ENCODE measurements at regions not wholly inside any gene's neighbourhood (a gene's known extent, or its start where the extent isn't known, plus 50 kb on each side); places are given as distances from the start of the nearest gene placed in this dataset.

GRCh38 chr6:14645841-14646240 lies 528.3 kb downstream of the CD83 start:
- no peak overlapping the region for H3K4me3 Mint-ChIP-seq
- H3K4me1 Mint-ChIP-seq, result no peaks in the 10 kb centered on the region
- peaks cover 0 to 2% (median 0%) of the 10 kb centered on the region in 3 donors for H3K27me3 Mint-ChIP-seq (ENCODE audit: low read depth in 3 of 3)
- H3K9me3 Mint-ChIP-seq, result peaks cover 0 to 1% (median 0%) of the 10 kb centered on the region in 6 donors
- peaks cover 0 to 4% (median 0%) of the 10 kb centered on the region in 3 donors for H3K36me3 Mint-ChIP-seq
- H3K27ac Mint-ChIP-seq, result no peak overlapping the region
- no peak for DNase-seq

- Mint-ChIP-seq H3K9me3 (peaks cover 0 to 1% (median 0%) of the 10 kb centered on the region in 6 donors), H3K36me3 (peaks cover 0 to 4% (median 0%) of the 10 kb centered on the region in 3 donors), H3K27me3 (ENCODE audit: low read depth in 3 of 3) (peaks cover 0 to 2% (median 0%) of the 10 kb centered on the region in 3 donors), H3K4me3 (no peak overlapping the region), H3K27ac (no peak overlapping the region), H3K4me1 (no peaks in the 10 kb centered on the region)
- DNase-seq, result no peak
Measured at GRCh38 chr6:14646371-14646770, 528.8 kb downstream of the CD83 start.

GRCh38 chr6:14647357-14647756 lies 529.8 kb downstream of the CD83 start:
- Mint-ChIP-seq H3K4me1 (no peaks in the 10 kb centered on the region), H3K27ac (no peak overlapping the region)

GRCh38 chr6:14652536-14652935 lies 535.0 kb downstream of the CD83 start:
- Mint-ChIP-seq H3K4me1 (peaks cover 28% of the 10 kb centered on the region in 2 donors), H3K27ac (no peak overlapping the region), H3K4me3 (no peak overlapping the region), H3K9me3 (peaks cover 0 to 1% (median 0%) of the 10 kb centered on the region in 6 donors), H3K27me3 (ENCODE audit: low read depth in 3 of 3) (peaks cover 0 to 10% (median 1%) of the 10 kb centered on the region in 3 donors), H3K36me3 (no peaks in the 10 kb centered on the region)
- DNase-seq, result no peak

More at GRCh38 chr6:14647357-14647756, 529.8 kb downstream of the CD83 start:
- H3K36me3 Mint-ChIP-seq, result peaks cover 0 to 4% (median 0%) of the 10 kb centered on the region in 3 donors
- peaks cover 0 to 1% (median 0%) of the 10 kb centered on the region in 6 donors for H3K9me3 Mint-ChIP-seq
- H3K27me3 Mint-ChIP-seq (ENCODE audit: low read depth in 3 of 3), result peaks cover 1 to 5% (median 2%) of the 10 kb centered on the region in 3 donors
- no peak for DNase-seq
- no peak overlapping the region for H3K4me3 Mint-ChIP-seq

GRCh38 chr6:14655201-14656061 lies 537.9 kb downstream of the CD83 start:
- no peaks in the 10 kb centered on the region for H3K9me3 Mint-ChIP-seq
- no peak for DNase-seq
- H3K36me3 Mint-ChIP-seq, result no peaks in the 10 kb centered on the region
- peak overlapping the region; percentile 38 to 77 (median 66) for H3K4me3 Mint-ChIP-seq
- peak overlapping the region; percentile 55 to 85 (median 80) for H3K27ac Mint-ChIP-seq
- peaks cover 4 to 10% (median 5%) of the 10 kb centered on the region in 3 donors for H3K27me3 Mint-ChIP-seq (ENCODE audit: low read depth in 3 of 3)
- peaks cover 30 to 31% of the 10 kb centered on the region in 2 donors for H3K4me1 Mint-ChIP-seq

GRCh38 chr6:14656078-14656521 lies 538.5 kb downstream of the CD83 start:
- DNase-seq, result no peak
- Mint-ChIP-seq H3K4me1 (peaks cover 30 to 31% of the 10 kb centered on the region in 2 donors), H3K27me3 (ENCODE audit: low read depth in 3 of 3) (peaks cover 4 to 10% (median 5%) of the 10 kb centered on the region in 3 donors), H3K36me3 (no peaks in the 10 kb centered on the region), H3K27ac (peak overlapping the region; percentile 55 to 85 (median 80)), H3K9me3 (no peaks in the 10 kb centered on the region), H3K4me3 (peak overlapping the region; percentile 38 to 77 (median 66))

GRCh38 chr6:14656649-14657048 lies 539.1 kb downstream of the CD83 start:
- H3K27ac Mint-ChIP-seq, result peak overlapping the region in 5 of 6 donors; percentile 37 to 84 (median 71)
- peaks cover 4 to 10% (median 5%) of the 10 kb centered on the region in 3 donors for H3K27me3 Mint-ChIP-seq (ENCODE audit: low read depth in 3 of 3)
- no peaks in the 10 kb centered on the region for H3K36me3 Mint-ChIP-seq
- no peaks in the 10 kb centered on the region for H3K9me3 Mint-ChIP-seq
- H3K4me3 Mint-ChIP-seq, result peak overlapping the region in 3 of 5 donors; percentile 5 to 45 (median 38)
- H3K4me1 Mint-ChIP-seq, result peaks cover 30 to 31% of the 10 kb centered on the region in 2 donors
- no peak for DNase-seq

GRCh38 chr6:14658030-14658429 lies 540.5 kb downstream of the CD83 start:
- Mint-ChIP-seq H3K36me3 (no peaks in the 10 kb centered on the region), H3K27ac (no peak overlapping the region), H3K4me3 (no peak overlapping the region), H3K27me3 (ENCODE audit: low read depth in 3 of 3) (peaks cover 2 to 5% (median 3%) of the 10 kb centered on the region in 3 donors), H3K9me3 (no peaks in the 10 kb centered on the region), H3K4me1 (peaks cover 30 to 31% of the 10 kb centered on the region in 2 donors)
- no peak for DNase-seq

GRCh38 chr6:14658886-14659561 lies 541.5 kb downstream of the CD83 start:
- Mint-ChIP-seq H3K27me3 (ENCODE audit: low read depth in 3 of 3) (peaks cover 0 to 6% (median 4%) of the 10 kb centered on the region in 3 donors), H3K4me1 (peaks cover 34 to 36% of the 10 kb centered on the region in 2 donors), H3K4me3 (no peak overlapping the region), H3K27ac (peak overlapping the region in 1 of 6 donors; percentile 2), H3K36me3 (no peaks in the 10 kb centered on the region), H3K9me3 (no peaks in the 10 kb centered on the region)
- DNase-seq, result no peak

- no peaks in the 10 kb centered on the region for H3K36me3 Mint-ChIP-seq
- H3K4me1 Mint-ChIP-seq, result peaks cover 41% of the 10 kb centered on the region in 2 donors
- peaks cover under 1 to 10% (median 7%) of the 10 kb centered on the region in 3 donors for H3K27me3 Mint-ChIP-seq (ENCODE audit: low read depth in 3 of 3)
- no peak for DNase-seq
- no peak overlapping the region for H3K27ac Mint-ChIP-seq
- no peak overlapping the region for H3K4me3 Mint-ChIP-seq
- H3K9me3 Mint-ChIP-seq, result no peaks in the 10 kb centered on the region
Measured at GRCh38 chr6:14659841-14660240, 542.3 kb downstream of the CD83 start.

GRCh38 chr6:14660806-14661579 lies 543.4 kb downstream of the CD83 start:
- DNase-seq, result peak in 2 of 3 donors; percentile 27 to 38
- no peaks in the 10 kb centered on the region for H3K36me3 Mint-ChIP-seq
- H3K4me3 Mint-ChIP-seq, result no peak overlapping the region
- H3K27ac Mint-ChIP-seq, result no peak overlapping the region
- H3K4me1 Mint-ChIP-seq, result peaks cover 34 to 37% of the 10 kb centered on the region in 2 donors
- H3K27me3 Mint-ChIP-seq (ENCODE audit: low read depth in 3 of 3), result peaks cover 3 to 10% (median 8%) of the 10 kb centered on the region in 3 donors
- no peaks in the 10 kb centered on the region for H3K9me3 Mint-ChIP-seq

GRCh38 chr6:14661691-14662090 lies 544.1 kb downstream of the CD83 start:
- H3K36me3 Mint-ChIP-seq, result no peaks in the 10 kb centered on the region
- no peak overlapping the region for H3K4me3 Mint-ChIP-seq
- H3K27ac Mint-ChIP-seq, result no peak overlapping the region
- no peak for DNase-seq
- peaks cover 3 to 10% (median 8%) of the 10 kb centered on the region in 3 donors for H3K27me3 Mint-ChIP-seq (ENCODE audit: low read depth in 3 of 3)
- H3K9me3 Mint-ChIP-seq, result no peaks in the 10 kb centered on the region
- H3K4me1 Mint-ChIP-seq, result peaks cover 30 to 32% of the 10 kb centered on the region in 2 donors

GRCh38 chr6:14664112-14664601 lies 546.6 kb downstream of the CD83 start:
- peak; percentile 23 to 47 (median 37) for DNase-seq
- no peaks in the 10 kb centered on the region for H3K9me3 Mint-ChIP-seq
- peaks cover 21 to 23% of the 10 kb centered on the region in 2 donors for H3K4me1 Mint-ChIP-seq
- H3K36me3 Mint-ChIP-seq, result peaks cover 0 to 2% (median 0%) of the 10 kb centered on the region in 3 donors
- peak overlapping the region; percentile 52 to 81 (median 73) for H3K4me3 Mint-ChIP-seq
- H3K27me3 Mint-ChIP-seq (ENCODE audit: low read depth in 3 of 3), result peaks cover 3 to 7% (median 6%) of the 10 kb centered on the region in 3 donors
- peak overlapping the region; percentile 26 to 75 (median 72) for H3K27ac Mint-ChIP-seq

All from immature natural killer cell (primary cell).